ENCODE measurements at regions not wholly inside any gene's neighbourhood (a gene's known extent, or its start where the extent isn't known, plus 50 kb on each side); places are given as distances from the start of the nearest gene placed in this dataset.
"Not testable (repeated sequence)": the region's sequence is repeated elsewhere in the genome, so short reads cannot be mapped to it uniquely, and the experiment has no call there.

DNA sequence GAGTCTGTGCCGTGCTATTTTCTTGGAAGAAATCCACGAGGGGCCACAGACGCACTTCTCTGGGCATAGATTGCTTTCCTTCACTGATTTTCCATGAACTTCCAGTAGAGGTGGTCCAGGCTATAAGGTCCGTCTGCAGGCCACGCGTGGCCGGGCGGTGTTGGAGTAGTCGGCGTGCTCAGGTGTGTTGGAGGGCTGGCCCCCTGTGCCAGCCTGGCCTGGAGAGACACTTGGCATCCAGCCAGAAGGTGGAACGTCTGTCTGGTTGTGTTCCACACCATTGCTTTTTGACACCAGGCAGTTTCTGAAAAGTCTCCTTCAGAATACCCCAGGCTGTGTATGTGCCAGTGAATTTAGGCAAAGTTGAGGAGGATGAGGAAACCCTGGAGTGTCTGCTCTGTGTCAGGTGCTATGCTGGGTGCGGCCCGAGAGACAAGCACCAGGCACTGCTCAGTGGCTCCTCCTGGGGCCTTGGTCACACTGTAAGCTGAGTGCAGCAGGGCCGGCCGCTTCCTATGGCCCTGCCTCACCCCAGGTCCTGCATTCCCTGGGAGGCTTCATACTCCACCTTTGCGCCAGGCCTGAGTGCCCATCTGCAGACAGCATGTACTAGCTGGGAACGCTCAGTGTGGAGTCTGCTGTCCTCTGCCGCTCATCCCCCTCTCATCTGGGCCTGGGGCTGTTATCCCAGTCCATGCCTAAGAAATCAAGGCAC lies 52.1 kb upstream of the TAMM41 start:
- 80 to 86% (median 84%) methylated on average over 11 to 18 of the region's 18 CpGs for WGBS, 5 donors
- no peak for DNase-seq
- intact Hi-C loops (cut with DNase I; ENCODE audit: low total_unique reads): no loop called here
- H3K4me1 ChIP-seq: no peaks in the 10 kb centered on the region
- peaks cover 0 to 6% (median 0%) of the 10 kb centered on the region in 3 donors for H3K27me3 ChIP-seq
- H3K36me3 ChIP-seq: no peaks in the 10 kb centered on the region
- no peaks in the 10 kb centered on the region for H3K9me3 ChIP-seq
- no peak overlapping the region for H3K4me3 ChIP-seq
- H3K27ac ChIP-seq: no peak overlapping the region
- TF ChIP-seq POLR2AphosphoS5 (IDR thresholded peaks at IDR 0.05): no peak
- no peak for TF ChIP-seq EP300 (IDR thresholded peaks at IDR 0.05)
- no peak for TF ChIP-seq POLR2A (IDR thresholded peaks at IDR 0.05)
- no peak for TF ChIP-seq CTCF (IDR thresholded peaks at IDR 0.05)

GRCh38 chr3:11899389-11899788 lies 52.7 kb upstream of the TAMM41 start:
- H3K27me3 ChIP-seq; H3K36me3 ChIP-seq; H3K9me3 ChIP-seq; H3K4me3 ChIP-seq; DNase-seq; intact Hi-C loops (cut with DNase I; ENCODE audit: low total_unique reads); H3K27ac ChIP-seq; H3K4me1 ChIP-seq: not testable (repeated sequence)
- WGBS, 5 donors: 63 to 78% (median 72%) methylated on average over 8 to 9 of the region's 9 CpGs

GRCh38 chr3:11899826-11900225 lies 53.1 kb upstream of the TAMM41 start:
- H3K4me3 ChIP-seq: no peak overlapping the region
- TF ChIP-seq POLR2AphosphoS5 (IDR thresholded peaks at IDR 0.05) (no peak), POLR2A (IDR thresholded peaks at IDR 0.05) (no peak), CTCF (IDR thresholded peaks at IDR 0.05) (no peak), EP300 (IDR thresholded peaks at IDR 0.05) (no peak)
- H3K9me3 ChIP-seq: no peaks in the 10 kb centered on the region
- no peaks in the 10 kb centered on the region for H3K4me1 ChIP-seq
- H3K27ac ChIP-seq: no peak overlapping the region
- no peaks in the 10 kb centered on the region for H3K36me3 ChIP-seq
- no peak for DNase-seq
- WGBS, 5 donors: 58 to 88% (median 85%) methylated on average over 2 to 12 of the region's 12 CpGs
- H3K27me3 ChIP-seq: peaks cover 0 to 12% (median 0%) of the 10 kb centered on the region in 3 donors
- intact Hi-C loops (cut with DNase I; ENCODE audit: low total_unique reads): no loop called here

GRCh38 chr3:11900824-11901223 lies 54.1 kb upstream of the TAMM41 start:
- no peaks in the 10 kb centered on the region for H3K36me3 ChIP-seq
- H3K4me1 ChIP-seq: no peaks in the 10 kb centered on the region
- no peak for DNase-seq
- H3K27ac ChIP-seq: no peak overlapping the region
- WGBS, 5 donors: 74 to 87% (median 85%) methylated on average over 10 of the region's 10 CpGs
- H3K27me3 ChIP-seq: peaks cover 0 to 12% (median 0%) of the 10 kb centered on the region in 3 donors
- H3K4me3 ChIP-seq: no peak overlapping the region
- no peaks in the 10 kb centered on the region for H3K9me3 ChIP-seq
- TF ChIP-seq EP300 (IDR thresholded peaks at IDR 0.05) (no peak), POLR2AphosphoS5 (IDR thresholded peaks at IDR 0.05) (no peak), POLR2A (IDR thresholded peaks at IDR 0.05) (no peak), CTCF (IDR thresholded peaks at IDR 0.05) (no peak)
- intact Hi-C loops (cut with DNase I; ENCODE audit: low total_unique reads): no loop called here

DNA sequence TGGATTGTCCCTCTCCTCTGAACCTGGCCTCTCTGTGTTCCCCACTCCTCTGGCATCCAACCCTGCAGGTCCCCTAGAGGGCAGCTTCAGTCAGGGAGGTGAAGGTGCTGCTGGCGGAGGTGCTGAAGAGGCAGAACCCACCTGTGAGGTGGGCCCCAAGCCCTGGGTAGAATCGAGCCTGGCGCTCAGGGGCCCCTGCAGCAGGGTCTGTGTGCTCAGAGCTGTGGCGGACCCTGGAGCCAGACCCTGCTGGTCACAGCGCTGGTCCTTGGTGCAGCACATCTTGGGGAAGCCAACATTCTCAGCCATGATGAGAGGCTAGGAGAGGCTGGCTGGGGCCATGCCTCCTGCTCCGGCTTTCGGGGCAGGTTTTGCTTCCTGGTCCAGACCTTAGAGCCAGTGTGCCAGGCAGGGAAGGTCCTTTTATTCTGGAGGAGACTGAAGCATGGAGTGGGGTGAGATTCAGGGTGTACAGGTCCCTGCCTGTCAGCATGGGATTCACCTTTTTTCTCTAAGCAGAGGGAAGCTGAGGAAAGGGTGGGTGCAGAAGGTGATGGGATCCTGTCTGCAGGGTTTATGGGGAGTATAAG lies 54.7 kb upstream of the TAMM41 start:
- Histone ChIP-seq H3K27me3 (peaks cover 0 to 12% (median 0%) of the 10 kb centered on the region in 3 donors), H3K9me3 (no peaks in the 10 kb centered on the region), H3K27ac (no peak overlapping the region), H3K4me1 (no peaks in the 10 kb centered on the region), H3K4me3 (no peak overlapping the region), H3K36me3 (no peaks in the 10 kb centered on the region)
- TF ChIP-seq POLR2A (IDR thresholded peaks at IDR 0.05) (no peak), CTCF (IDR thresholded peaks at IDR 0.05) (no peak), POLR2AphosphoS5 (IDR thresholded peaks at IDR 0.05) (no peak), EP300 (IDR thresholded peaks at IDR 0.05) (no peak)
- WGBS, 5 donors: 81 to 100% (median 89%) methylated on average over 3 to 7 of the region's 7 CpGs
- no peak for DNase-seq
- intact Hi-C loops (cut with DNase I; ENCODE audit: low total_unique reads): no loop called here
